HEK293 (cell line): ENCODE measurements at regions not wholly inside any gene's neighbourhood (a gene's known extent, or its start where the extent isn't known, plus 50 kb on each side); places are given as distances from the start of the nearest gene placed in this dataset.

Experiments
- CTCF ChIP-seq: fragments of 450-650 bp; formaldehyde crosslinking; IDR thresholded peaks from 2 replicates; pipeline ENCODE4 v1.5.1; 2016; ENCODE audit warnings: missing biosample characterization, missing genetic modification characterization
- GLI4 ChIP-seq: fragments of 450-650 bp; formaldehyde crosslinking; IDR thresholded peaks from 2 replicates; pipeline ENCODE4 v1.5.1; 2016; ENCODE audit warnings: missing biosample characterization, missing genetic modification characterization
- OSR2 ChIP-seq: fragments of 450-650 bp; formaldehyde crosslinking; IDR thresholded peaks from 2 replicates; pipeline ENCODE4 v1.5.1; 2016; ENCODE audit warnings: missing biosample characterization, missing genetic modification characterization
- PRDM10 ChIP-seq: fragments of 450-650 bp; formaldehyde crosslinking; IDR thresholded peaks from 2 replicates; pipeline ENCODE4 v1.5.1; 2016; ENCODE audit warnings: missing biosample characterization, missing genetic modification characterization
- SP2 ChIP-seq: fragments of 450-650 bp; formaldehyde crosslinking; IDR thresholded peaks from 2 replicates; pipeline ENCODE4 v1.5.1; 2016; ENCODE audit warnings: missing biosample characterization, missing genetic modification characterization
- SP7 ChIP-seq: fragments of 450-650 bp; formaldehyde crosslinking; IDR thresholded peaks from 2 replicates; pipeline ENCODE4 v1.5.1; 2016; ENCODE audit warnings: missing biosample characterization, missing genetic modification characterization
- TCF7L2 ChIP-seq: IDR thresholded peaks from 2 replicates; pipeline ENCODE4 v1.6.1; 2011; ENCODE audit warnings: low read depth, mild to moderate bottlenecking, inconsistent platforms, low read length, moderate library complexity, borderline replicate concordance
- ZBTB17 ChIP-seq: fragments of 450-650 bp; formaldehyde crosslinking; IDR thresholded peaks from 2 replicates; pipeline ENCODE4 v1.5.1; 2016; ENCODE audit warnings: missing biosample characterization, missing genetic modification characterization
- ZNF354C ChIP-seq: fragments of 450-650 bp; formaldehyde crosslinking; IDR thresholded peaks from 2 replicates; pipeline ENCODE4 v1.5.1; 2016; ENCODE audit warnings: missing biosample characterization, missing genetic modification characterization, low read depth, borderline replicate concordance
- ZNF521 ChIP-seq: fragments of 450-650 bp; formaldehyde crosslinking; IDR thresholded peaks from 2 replicates; pipeline ENCODE4 v1.5.1; 2017; ENCODE audit warnings: missing biosample characterization, mild to moderate bottlenecking, missing genetic modification characterization
- ZNF560 ChIP-seq: fragments of 450-650 bp; formaldehyde crosslinking; IDR thresholded peaks from 2 replicates; pipeline ENCODE4 v1.5.1; 2017; ENCODE audit warnings: missing biosample characterization, missing genetic modification characterization, borderline replicate concordance
- ZNF561 ChIP-seq: fragments of 450-650 bp; IDR thresholded peaks from 2 replicates; pipeline ENCODE4 v1.5.1; 2018; ENCODE audit warnings: missing biosample characterization, missing genetic modification characterization, borderline replicate concordance
- ZSCAN23 ChIP-seq: fragments of 450-650 bp; formaldehyde crosslinking; IDR thresholded peaks from 2 replicates; pipeline ENCODE4 v1.5.1; 2016; ENCODE audit warnings: missing biosample characterization, missing genetic modification characterization
- TF ChIP-seq, protein P1 (sequence below): fragments of 450-650 bp; formaldehyde crosslinking; IDR thresholded peaks from 2 replicates; pipeline ENCODE4 v1.5.1; 2017; ENCODE audit warnings: missing biosample characterization, missing genetic modification characterization
- TF ChIP-seq, protein P2 (sequence below): fragments of 450-650 bp; formaldehyde crosslinking; IDR thresholded peaks from 2 replicates; pipeline ENCODE4 v1.5.1; 2017; ENCODE audit warnings: missing biosample characterization, missing genetic modification characterization
- TF ChIP-seq, protein P3 (sequence below): fragments of 450-650 bp; formaldehyde crosslinking; IDR thresholded peaks from 2 replicates; pipeline ENCODE4 v1.5.1; 2016; ENCODE audit warnings: missing biosample characterization, missing genetic modification characterization
- TF ChIP-seq, protein P4 (sequence below): fragments of 450-650 bp; formaldehyde crosslinking; IDR thresholded peaks from 2 replicates; pipeline ENCODE4 v1.5.1; 2017; ENCODE audit warnings: missing biosample characterization, missing genetic modification characterization
- TF ChIP-seq, protein P5 (sequence below): fragments of 450-650 bp; formaldehyde crosslinking; IDR thresholded peaks from 2 replicates; pipeline ENCODE4 v1.5.1; 2016; ENCODE audit warnings: missing biosample characterization, missing genetic modification characterization
- TF ChIP-seq, protein P6 (sequence below): fragments of 450-650 bp; formaldehyde crosslinking; IDR thresholded peaks from 2 replicates; pipeline ENCODE4 v1.5.1; 2016; ENCODE audit warnings: missing biosample characterization, missing genetic modification characterization

GRCh38 chr6:163965426-163966348 is 551.2 kb downstream of the QKI start (continued):
- TF ChIP-seq, protein P1, sequence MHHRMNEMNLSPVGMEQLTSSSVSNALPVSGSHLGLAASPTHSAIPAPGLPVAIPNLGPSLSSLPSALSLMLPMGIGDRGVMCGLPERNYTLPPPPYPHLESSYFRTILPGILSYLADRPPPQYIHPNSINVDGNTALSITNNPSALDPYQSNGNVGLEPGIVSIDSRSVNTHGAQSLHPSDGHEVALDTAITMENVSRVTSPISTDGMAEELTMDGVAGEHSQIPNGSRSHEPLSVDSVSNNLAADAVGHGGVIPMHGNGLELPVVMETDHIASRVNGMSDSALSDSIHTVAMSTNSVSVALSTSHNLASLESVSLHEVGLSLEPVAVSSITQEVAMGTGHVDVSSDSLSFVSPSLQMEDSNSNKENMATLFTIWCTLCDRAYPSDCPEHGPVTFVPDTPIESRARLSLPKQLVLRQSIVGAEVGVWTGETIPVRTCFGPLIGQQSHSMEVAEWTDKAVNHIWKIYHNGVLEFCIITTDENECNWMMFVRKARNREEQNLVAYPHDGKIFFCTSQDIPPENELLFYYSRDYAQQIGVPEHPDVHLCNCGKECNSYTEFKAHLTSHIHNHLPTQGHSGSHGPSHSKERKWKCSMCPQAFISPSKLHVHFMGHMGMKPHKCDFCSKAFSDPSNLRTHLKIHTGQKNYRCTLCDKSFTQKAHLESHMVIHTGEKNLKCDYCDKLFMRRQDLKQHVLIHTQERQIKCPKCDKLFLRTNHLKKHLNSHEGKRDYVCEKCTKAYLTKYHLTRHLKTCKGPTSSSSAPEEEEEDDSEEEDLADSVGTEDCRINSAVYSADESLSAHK (tag by site-specific recombination), result 0 out of 2 replicates have a peak, but pooled peaks have one; percentile 46
- TF ChIP-seq ZNF560 (tag by site-specific recombination) (no peak), ZNF521 (no peak), ZSCAN23 (tag by site-specific recombination) (no peak), ZNF354C (tag by site-specific recombination) (no peak), TCF7L2 (peak; percentile 86), GLI4 (no peak), CTCF (no peak), SP7 (tag by site-specific recombination) (0 out of 2 replicates have a peak, but pooled peaks have one; percentile 21), OSR2 (peak; percentile 82), PRDM10 (0 out of 2 replicates have a peak, but pooled peaks have one; percentile 29), ZBTB17 (tag by site-specific recombination) (0 out of 2 replicates have a peak, but pooled peaks have one; percentile 26), ZNF561 (peak; percentile 60; the same call in 1 of the 2 replicates), SP2 (0 out of 2 replicates have a peak, but pooled peaks have one; percentile 8)
- TF ChIP-seq, protein P2, sequence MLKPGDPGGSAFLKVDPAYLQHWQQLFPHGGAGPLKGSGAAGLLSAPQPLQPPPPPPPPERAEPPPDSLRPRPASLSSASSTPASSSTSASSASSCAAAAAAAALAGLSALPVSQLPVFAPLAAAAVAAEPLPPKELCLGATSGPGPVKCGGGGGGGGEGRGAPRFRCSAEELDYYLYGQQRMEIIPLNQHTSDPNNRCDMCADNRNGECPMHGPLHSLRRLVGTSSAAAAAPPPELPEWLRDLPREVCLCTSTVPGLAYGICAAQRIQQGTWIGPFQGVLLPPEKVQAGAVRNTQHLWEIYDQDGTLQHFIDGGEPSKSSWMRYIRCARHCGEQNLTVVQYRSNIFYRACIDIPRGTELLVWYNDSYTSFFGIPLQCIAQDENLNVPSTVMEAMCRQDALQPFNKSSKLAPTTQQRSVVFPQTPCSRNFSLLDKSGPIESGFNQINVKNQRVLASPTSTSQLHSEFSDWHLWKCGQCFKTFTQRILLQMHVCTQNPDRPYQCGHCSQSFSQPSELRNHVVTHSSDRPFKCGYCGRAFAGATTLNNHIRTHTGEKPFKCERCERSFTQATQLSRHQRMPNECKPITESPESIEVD (tag by site-specific recombination), result peak; percentile 94
- TF ChIP-seq, protein P3, sequence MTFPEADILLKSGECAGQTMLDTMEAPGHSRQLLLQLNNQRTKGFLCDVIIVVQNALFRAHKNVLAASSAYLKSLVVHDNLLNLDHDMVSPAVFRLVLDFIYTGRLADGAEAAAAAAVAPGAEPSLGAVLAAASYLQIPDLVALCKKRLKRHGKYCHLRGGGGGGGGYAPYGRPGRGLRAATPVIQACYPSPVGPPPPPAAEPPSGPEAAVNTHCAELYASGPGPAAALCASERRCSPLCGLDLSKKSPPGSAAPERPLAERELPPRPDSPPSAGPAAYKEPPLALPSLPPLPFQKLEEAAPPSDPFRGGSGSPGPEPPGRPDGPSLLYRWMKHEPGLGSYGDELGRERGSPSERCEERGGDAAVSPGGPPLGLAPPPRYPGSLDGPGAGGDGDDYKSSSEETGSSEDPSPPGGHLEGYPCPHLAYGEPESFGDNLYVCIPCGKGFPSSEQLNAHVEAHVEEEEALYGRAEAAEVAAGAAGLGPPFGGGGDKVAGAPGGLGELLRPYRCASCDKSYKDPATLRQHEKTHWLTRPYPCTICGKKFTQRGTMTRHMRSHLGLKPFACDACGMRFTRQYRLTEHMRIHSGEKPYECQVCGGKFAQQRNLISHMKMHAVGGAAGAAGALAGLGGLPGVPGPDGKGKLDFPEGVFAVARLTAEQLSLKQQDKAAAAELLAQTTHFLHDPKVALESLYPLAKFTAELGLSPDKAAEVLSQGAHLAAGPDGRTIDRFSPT, result 0 out of 2 replicates have a peak, but pooled peaks have one; percentile 14
- TF ChIP-seq, protein P4, sequence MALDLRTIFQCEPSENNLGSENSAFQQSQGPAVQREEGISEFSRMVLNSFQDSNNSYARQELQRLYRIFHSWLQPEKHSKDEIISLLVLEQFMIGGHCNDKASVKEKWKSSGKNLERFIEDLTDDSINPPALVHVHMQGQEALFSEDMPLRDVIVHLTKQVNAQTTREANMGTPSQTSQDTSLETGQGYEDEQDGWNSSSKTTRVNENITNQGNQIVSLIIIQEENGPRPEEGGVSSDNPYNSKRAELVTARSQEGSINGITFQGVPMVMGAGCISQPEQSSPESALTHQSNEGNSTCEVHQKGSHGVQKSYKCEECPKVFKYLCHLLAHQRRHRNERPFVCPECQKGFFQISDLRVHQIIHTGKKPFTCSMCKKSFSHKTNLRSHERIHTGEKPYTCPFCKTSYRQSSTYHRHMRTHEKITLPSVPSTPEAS (tag by site-specific recombination), result peak; percentile 66; the same call in 1 of the 2 replicates
- TF ChIP-seq, protein P5, sequence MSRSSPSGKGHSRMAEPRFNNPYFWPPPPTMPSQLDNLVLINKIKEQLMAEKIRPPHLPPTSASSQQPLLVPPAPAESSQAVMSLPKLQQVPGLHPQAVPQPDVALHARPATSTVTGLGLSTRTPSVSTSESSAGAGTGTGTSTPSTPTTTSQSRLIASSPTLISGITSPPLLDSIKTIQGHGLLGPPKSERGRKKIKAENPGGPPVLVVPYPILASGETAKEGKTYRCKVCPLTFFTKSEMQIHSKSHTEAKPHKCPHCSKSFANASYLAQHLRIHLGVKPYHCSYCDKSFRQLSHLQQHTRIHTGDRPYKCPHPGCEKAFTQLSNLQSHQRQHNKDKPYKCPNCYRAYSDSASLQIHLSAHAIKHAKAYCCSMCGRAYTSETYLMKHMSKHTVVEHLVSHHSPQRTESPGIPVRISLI, result peak; percentile 64; the same call in 1 of the 2 replicates
- TF ChIP-seq, protein P6, sequence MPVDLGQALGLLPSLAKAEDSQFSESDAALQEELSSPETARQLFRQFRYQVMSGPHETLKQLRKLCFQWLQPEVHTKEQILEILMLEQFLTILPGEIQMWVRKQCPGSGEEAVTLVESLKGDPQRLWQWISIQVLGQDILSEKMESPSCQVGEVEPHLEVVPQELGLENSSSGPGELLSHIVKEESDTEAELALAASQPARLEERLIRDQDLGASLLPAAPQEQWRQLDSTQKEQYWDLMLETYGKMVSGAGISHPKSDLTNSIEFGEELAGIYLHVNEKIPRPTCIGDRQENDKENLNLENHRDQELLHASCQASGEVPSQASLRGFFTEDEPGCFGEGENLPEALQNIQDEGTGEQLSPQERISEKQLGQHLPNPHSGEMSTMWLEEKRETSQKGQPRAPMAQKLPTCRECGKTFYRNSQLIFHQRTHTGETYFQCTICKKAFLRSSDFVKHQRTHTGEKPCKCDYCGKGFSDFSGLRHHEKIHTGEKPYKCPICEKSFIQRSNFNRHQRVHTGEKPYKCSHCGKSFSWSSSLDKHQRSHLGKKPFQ (tag by site-specific recombination), result no peak
